ENCODE measurements at regions not wholly inside any gene's neighbourhood (a gene's known extent, or its start where the extent isn't known, plus 50 kb on each side); places are given as distances from the start of the nearest gene placed in this dataset.

- TF ChIP-seq ZBTB7A (IDR thresholded peaks at IDR 0.05; ENCODE audit: low read depth), result no peak
- no peak for TF ChIP-seq CREB1 (IDR thresholded peaks at IDR 0.05; ENCODE audit: low read depth)
- no peak for TF ChIP-seq EP300 (IDR thresholded peaks at IDR 0.05; ENCODE audit: borderline replicate concordance)
- TF ChIP-seq TAF1 (IDR thresholded peaks at IDR 0.05; ENCODE audit: low read depth), result no peak
- TF ChIP-seq RAD21 (IDR thresholded peaks at IDR 0.05; ENCODE audit: low read depth), result no peak
- TF ChIP-seq TCF12 (IDR thresholded peaks at IDR 0.05; ENCODE audit: low read depth), result no peak
- TF ChIP-seq EGR1 (IDR thresholded peaks at IDR 0.05), result no peak
- TF ChIP-seq REST (IDR thresholded peaks at IDR 0.05; ENCODE audit: low read depth), result no peak
- no peak for TF ChIP-seq YY1 (IDR thresholded peaks at IDR 0.05; ENCODE audit: low read depth)
- TF ChIP-seq NFIC (IDR thresholded peaks at IDR 0.05), result no peak
- no peak for TF ChIP-seq CEBPB (IDR thresholded peaks at IDR 0.05)
- TF ChIP-seq MAX (IDR thresholded peaks at IDR 0.05), result no peak
Measured at GRCh38 chr16:54703339-54703738, 227.3 kb upstream of the IRX5 start.
